Astrocyte of the spinal cord (primary cell): ENCODE measurements at regions not wholly inside any gene's neighbourhood (a gene's known extent, or its start where the extent isn't known, plus 50 kb on each side); places are given as distances from the start of the nearest gene placed in this dataset.

Experiments used
- DNase-seq: peaks from one replicate; pipeline ENCODE4 v3.0.0; 2011; ENCODE audit warnings: low read depth, low spot score
- H3K4me3 ChIP-seq: 2 replicates; pipeline ENCODE4 v1.5.1; 2011; ENCODE audit warnings: low read depth, mild to moderate bottlenecking, low read length, moderate library complexity
- in situ Hi-C: cut with HindIII; loops from 2 replicates; pipeline ENCODE4 v1.10.0; 2017; ENCODE audit warnings: low sequenced_read_pairs
- TF ChIP-seq, protein P1 (sequence below): IDR thresholded peaks from 2 replicates; pipeline ENCODE4 v1.5.1; 2012; ENCODE audit warnings: low read depth, mild to moderate bottlenecking, low read length, inconsistent platforms

DNA sequence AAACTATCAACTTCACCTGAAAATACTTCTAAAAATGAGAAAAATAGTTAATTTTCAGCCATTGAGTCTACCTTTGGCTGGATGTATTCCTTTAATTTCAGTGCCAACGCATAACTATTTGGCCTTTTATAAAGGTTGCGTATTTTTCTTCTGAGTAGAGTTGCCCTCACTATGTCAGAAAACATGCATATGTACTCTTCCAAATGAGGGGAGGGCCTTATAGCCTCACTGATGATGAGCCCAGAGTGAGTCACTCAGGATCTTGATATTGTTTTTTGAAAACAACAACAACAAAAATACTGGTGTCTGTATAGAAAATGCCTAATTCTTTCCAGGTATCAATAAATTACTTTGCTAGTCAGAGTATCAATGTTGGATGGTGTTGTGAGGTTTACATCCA, 349.3 kb downstream of the FBXO8 start:
- TF ChIP-seq, protein P1, sequence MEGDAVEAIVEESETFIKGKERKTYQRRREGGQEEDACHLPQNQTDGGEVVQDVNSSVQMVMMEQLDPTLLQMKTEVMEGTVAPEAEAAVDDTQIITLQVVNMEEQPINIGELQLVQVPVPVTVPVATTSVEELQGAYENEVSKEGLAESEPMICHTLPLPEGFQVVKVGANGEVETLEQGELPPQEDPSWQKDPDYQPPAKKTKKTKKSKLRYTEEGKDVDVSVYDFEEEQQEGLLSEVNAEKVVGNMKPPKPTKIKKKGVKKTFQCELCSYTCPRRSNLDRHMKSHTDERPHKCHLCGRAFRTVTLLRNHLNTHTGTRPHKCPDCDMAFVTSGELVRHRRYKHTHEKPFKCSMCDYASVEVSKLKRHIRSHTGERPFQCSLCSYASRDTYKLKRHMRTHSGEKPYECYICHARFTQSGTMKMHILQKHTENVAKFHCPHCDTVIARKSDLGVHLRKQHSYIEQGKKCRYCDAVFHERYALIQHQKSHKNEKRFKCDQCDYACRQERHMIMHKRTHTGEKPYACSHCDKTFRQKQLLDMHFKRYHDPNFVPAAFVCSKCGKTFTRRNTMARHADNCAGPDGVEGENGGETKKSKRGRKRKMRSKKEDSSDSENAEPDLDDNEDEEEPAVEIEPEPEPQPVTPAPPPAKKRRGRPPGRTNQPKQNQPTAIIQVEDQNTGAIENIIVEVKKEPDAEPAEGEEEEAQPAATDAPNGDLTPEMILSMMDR, result no peak
- in situ Hi-C loops, result no loop called here
- no peak for DNase-seq
- no peak overlapping the region for H3K4me3 ChIP-seq

DNA sequence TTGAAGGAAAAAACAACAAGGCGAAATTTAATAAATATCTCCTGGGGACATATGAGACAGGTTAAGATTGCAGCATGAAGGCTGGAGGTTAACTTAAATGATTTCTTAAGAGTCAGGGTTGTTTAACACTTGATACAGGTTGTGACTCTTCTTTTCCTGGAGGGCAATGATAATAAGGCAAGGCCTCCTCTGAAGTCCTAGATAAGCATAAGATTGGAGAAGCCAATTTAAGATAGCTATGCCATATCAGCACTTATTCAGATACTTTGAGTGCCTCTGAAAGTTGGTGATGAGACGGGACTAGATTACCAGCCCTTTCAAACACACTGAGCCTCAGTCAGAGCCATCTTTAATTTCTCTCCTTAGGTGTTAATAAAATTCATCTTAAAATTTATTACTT, 350.8 kb downstream of the FBXO8 start:
- TF ChIP-seq, protein P1, result no peak

DNA sequence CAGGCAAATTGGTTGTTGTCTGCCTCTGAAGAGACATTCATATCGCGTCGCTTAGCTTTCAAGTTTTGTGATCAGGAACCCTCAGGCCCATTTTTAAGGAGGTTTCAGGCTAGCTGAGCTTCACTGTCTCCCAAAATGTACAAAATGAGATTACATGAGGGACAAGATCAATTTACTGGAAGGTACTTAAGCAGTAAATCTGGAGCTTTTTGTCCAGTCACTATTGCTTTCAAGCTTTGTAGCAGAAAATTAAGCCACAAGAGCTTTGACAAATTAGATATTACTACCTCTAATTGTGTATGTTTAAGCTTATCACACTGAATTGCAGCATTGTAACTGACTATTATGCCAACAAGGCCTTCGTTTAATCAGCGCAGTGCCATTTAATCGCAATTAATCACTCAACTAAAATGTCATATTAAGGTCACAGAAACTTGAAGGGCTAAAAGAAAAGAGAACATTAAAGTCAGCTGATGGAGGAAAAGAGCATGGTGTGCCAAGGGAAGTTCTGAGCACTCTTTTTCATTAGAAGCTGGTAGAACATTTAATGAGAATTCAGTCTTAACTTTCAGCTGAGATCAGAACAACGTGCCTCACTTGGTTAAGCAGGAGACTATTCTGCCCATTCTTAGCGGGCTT, 353.0 kb downstream of the FBXO8 start:
- no peak for DNase-seq
- in situ Hi-C loops, result no loop called here
- no peak overlapping the region for H3K4me3 ChIP-seq
- TF ChIP-seq, protein P1, result no peak

More for the DNA sequence above, 350.8 kb downstream of the FBXO8 start:
- in situ Hi-C loops, result no loop called here
- DNase-seq, result no peak
- H3K4me3 ChIP-seq, result no peak overlapping the region

DNA sequence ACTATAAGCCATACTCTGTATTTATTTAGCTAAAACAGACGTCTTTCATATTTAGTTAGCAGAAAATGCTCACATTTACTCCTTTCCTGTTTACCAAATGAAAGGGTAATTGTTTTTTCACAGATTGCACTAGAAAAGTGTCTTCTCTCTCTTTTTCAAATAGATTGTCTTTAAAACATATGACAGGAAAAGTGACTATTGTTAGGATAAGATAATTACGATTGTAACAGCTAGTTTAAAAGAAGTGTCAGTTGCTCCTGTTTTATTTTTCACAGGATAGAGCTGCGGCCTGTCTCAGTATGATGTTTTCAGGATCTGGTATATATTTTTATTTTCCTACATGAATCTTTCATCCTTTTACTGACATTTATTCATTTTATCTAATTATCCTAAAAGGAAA, 353.5 kb downstream of the FBXO8 start:
- in situ Hi-C loops, result no loop called here
- no peak overlapping the region for H3K4me3 ChIP-seq
- DNase-seq, result no peak
- TF ChIP-seq, protein P1, result no peak

DNA sequence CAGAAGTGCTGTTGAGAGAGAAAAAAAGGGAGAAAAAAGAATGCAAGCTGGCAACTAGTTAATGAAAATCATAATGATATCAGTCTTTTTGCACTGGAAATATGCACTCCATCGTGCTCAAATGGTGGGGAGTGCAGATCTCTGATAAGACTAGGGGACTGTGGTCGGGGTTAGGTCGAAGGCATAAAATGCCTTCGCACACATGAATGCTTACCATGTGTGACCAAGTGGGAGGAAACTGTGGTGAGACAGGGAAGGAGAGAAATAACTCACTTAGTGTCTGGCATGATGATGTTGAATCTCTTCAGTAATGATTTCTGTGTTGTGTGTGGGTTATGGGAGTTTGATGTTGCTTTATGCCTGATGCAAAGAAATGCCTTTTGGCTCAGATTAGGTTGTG, 358.9 kb downstream of the FBXO8 start:
- DNase-seq, result no peak
- in situ Hi-C loops, result no loop called here
- H3K4me3 ChIP-seq, result no peak overlapping the region
- TF ChIP-seq, protein P1, result no peak

DNA sequence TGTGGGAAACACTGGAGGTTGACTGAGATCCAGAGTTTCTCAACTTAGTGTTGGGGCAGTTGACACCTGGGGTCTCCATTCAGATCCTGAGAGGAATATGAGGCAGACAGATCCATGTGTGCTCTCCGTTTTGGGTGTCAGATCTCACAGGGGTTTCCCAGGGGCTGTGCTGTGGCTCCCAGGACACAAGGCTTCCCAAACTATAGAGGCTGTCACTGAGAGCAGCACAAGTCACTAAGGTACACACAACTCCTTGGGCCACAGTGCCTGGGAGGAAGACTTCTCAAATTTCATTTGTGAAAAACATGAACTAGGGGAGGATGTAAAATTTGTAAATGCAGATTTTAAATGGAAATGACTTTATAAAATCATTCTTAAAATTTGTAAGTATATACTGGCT, 363.6 kb downstream of the FBXO8 start:
- TF ChIP-seq, protein P1, result no peak
- in situ Hi-C loops, result no loop called here
- no peak for DNase-seq
- no peak overlapping the region for H3K4me3 ChIP-seq

DNA sequence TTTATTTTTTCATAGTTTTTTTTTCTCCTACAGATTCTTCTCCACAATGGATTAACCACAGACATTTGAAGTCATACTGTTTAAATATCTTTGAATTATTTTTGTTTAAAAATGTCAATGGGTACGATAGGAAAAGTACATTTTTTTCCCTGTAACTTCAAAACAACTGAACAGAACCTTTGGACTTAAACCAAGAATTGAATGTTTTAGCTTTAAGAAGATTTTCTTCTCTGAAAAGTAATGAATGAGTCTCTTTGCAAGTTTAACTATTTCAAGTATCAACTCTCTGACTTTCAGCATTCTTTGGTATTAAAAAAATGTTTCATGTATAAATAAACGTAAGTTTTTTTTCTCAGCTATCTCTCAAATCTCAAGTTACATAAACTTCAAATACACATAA, 364.3 kb downstream of the FBXO8 start:
- peak; percentile 25 for DNase-seq
- no peak overlapping the region for H3K4me3 ChIP-seq
- TF ChIP-seq, protein P1, result no peak
- in situ Hi-C loops, result no loop called here
